HCT116 (cell line): ENCODE measurements at regions not wholly inside any gene's neighbourhood (a gene's known extent, or its start where the extent isn't known, plus 50 kb on each side); places are given as distances from the start of the nearest gene placed in this dataset.

Source experiments
- ATAC-seq: fragments of 200-7000 bp; cut with Tn5 transposase; 2 replicates; pipeline ENCODE4 v1.9.1; 2020; ENCODE audit warnings: mild to moderate bottlenecking, moderate library complexity
- BruUV-seq: library from RNA; stranded (reverse); fragments of 400-500 nt; replicated peaks from 2 replicates; lab custom pipeline; 2021; lab: Mats Ljungman, UMichigan
- CTCF ChIA-PET: fragments of 300-600 bp; sonication (Branson Sonifier 250); formaldehyde crosslinking; loops from one replicate; lab custom pipeline; 2021; ENCODE audit warnings: antibody characterized with exemption; lab: Charles Lee
- POLR2A ChIA-PET: fragments of 300-600, 350-600 bp; sonication (Branson Sonifier 250); formaldehyde crosslinking; loops from one replicate; lab custom pipeline; 2021; ENCODE audit warnings: antibody characterized with exemption; lab: Charles Lee
- RAD21 ChIA-PET, 2 experiments: fragments of 300-600 bp; sonication (Branson Sonifier 250); formaldehyde crosslinking; loops; one replicate each; lab custom pipeline; 2023; ENCODE audit warnings: low total read pairs in 2 of 2; ENCODE audit not compliant: uncharacterized antibody in 2 of 2, unreplicated experiment in 2 of 2, low non-redundant PET in 1 of 2; lab: Charles Lee
- DNase-seq: peaks from one replicate; pipeline ENCODE4 v3.0.0-alpha.2; 2010; ENCODE audit warnings: low read depth, low spot score
- H2AFZ ChIP-seq: fragments of 200-600 bp; shearing (Covaris generic), sonication (generic); 2 replicates; pipeline ENCODE4 v1.6.1; 2017; ENCODE audit warnings: low read depth, mixed run types, mixed read lengths, antibody characterized with exemption, low read length; ENCODE audit not compliant: poor library complexity, severe bottlenecking
- H3K27ac ChIP-seq: 2 replicates; pipeline ENCODE4 v1.5.1; 2012; ENCODE audit warnings: low read depth, low read length
- H3K27me3 ChIP-seq: fragments of 200-600 bp; sonication (generic); 2 replicates; pipeline ENCODE4 v1.6.1; 2016; ENCODE audit warnings: mixed run types, low read length, mixed read lengths; ENCODE audit not compliant: insufficient read depth
- H3K36me3 ChIP-seq, 2 experiments: fragments of 200-500 bp in 1 of 2; fragments of 200-600 bp in 1 of 2; sonication (Bioruptor generic) in 1 of 2; sonication (generic) in 1 of 2; 2 replicates each; pipeline versions ENCODE4 v1.5.1 to v1.6.1; 2014 to 2016; ENCODE audit warnings: low read length in 2 of 2, inconsistent platforms in 1 of 2, mixed read lengths in 1 of 2, mixed run types in 1 of 2; ENCODE audit not compliant: insufficient read depth in 2 of 2, control insufficient read depth in 1 of 2
- H3K4me1 ChIP-seq, 2 experiments: fragments of 200-600 bp in 1 of 2; sonication (generic) in 1 of 2; 2 replicates each; pipeline versions ENCODE4 v1.5.1 to v1.6.1; 2012 to 2017; ENCODE audit warnings: low read length in 2 of 2, inconsistent platforms in 1 of 2, mild to moderate bottlenecking in 1 of 2, mixed read lengths in 1 of 2, mixed run types in 1 of 2, moderate library complexity in 1 of 2; ENCODE audit not compliant: insufficient read depth in 2 of 2, control insufficient read depth in 1 of 2
- H3K4me2 ChIP-seq: fragments of 200-600 bp; sonication (generic); 2 replicates; pipeline ENCODE4 v1.6.1; 2017; ENCODE audit warnings: mixed run types, low read length, mixed read lengths
- H3K4me3 ChIP-seq, 2 experiments: fragments of 200-600 bp in 1 of 2; sonication (generic) in 1 of 2; replicated peaks in 1 of 2; 2 replicates each; pipeline ENCODE4 v1.5.1; 2011 to 2016; ENCODE audit warnings: low read length in 2 of 2, control low read depth in 1 of 2, low read depth in 1 of 2, mild to moderate bottlenecking in 1 of 2, mixed read lengths in 1 of 2, mixed run types in 1 of 2
- H3K79me2 ChIP-seq: fragments of 200-600 bp; sonication (generic); 2 replicates; pipeline ENCODE4 v1.6.1; 2017; ENCODE audit warnings: mild to moderate bottlenecking, mixed run types, low read length, moderate library complexity, mixed read lengths; ENCODE audit not compliant: insufficient read depth
- H3K9ac ChIP-seq: fragments of 200-600 bp; sonication (generic); 2 replicates; pipeline ENCODE4 v1.6.1; 2016; ENCODE audit warnings: low read length, mixed read lengths
- H3K9me2 ChIP-seq: fragments of 200-600 bp; sonication (generic), shearing (Covaris generic); 2 replicates; pipeline ENCODE4 v1.6.1; 2017; ENCODE audit warnings: mixed run types, mild to moderate bottlenecking, moderate library complexity; ENCODE audit not compliant: insufficient read depth
- H3K9me3 ChIP-seq, 2 experiments: fragments of 200-500 bp in 1 of 2; fragments of 200-600 bp in 1 of 2; sonication (Bioruptor generic) in 1 of 2; sonication (generic) in 1 of 2; 2 replicates each; pipeline ENCODE4 v1.6.1; 2014 to 2017; ENCODE audit warnings: low read length in 2 of 2, mixed read lengths in 2 of 2, inconsistent platforms in 1 of 2, low read depth in 1 of 2, mild to moderate bottlenecking in 1 of 2, mixed run types in 1 of 2, moderate library complexity in 1 of 2; ENCODE audit not compliant: control insufficient read depth in 1 of 2, insufficient read depth in 1 of 2
- H4K20me1 ChIP-seq: fragments of 200-600 bp; sonication (generic), shearing (Covaris generic); 2 replicates; pipeline ENCODE4 v1.6.1; 2017; ENCODE audit warnings: mixed run types, mild to moderate bottlenecking, moderate library complexity; ENCODE audit not compliant: insufficient read depth
- CBX3 ChIP-seq: IDR thresholded peaks from 2 replicates; pipeline ENCODE4 v1.6.1; 2012; ENCODE audit warnings: low read depth
- CEBPB ChIP-seq: IDR thresholded peaks from 2 replicates; pipeline ENCODE4 v1.6.1; 2012; ENCODE audit warnings: low read depth
- EGR1 ChIP-seq: IDR thresholded peaks from 2 replicates; pipeline ENCODE4 v1.6.1; 2012; ENCODE audit warnings: low read depth
- ELF1 ChIP-seq: IDR thresholded peaks from 2 replicates; pipeline ENCODE4 v1.6.1; 2012; ENCODE audit warnings: low read depth, borderline replicate concordance
- EZH2 ChIP-seq: fragments of 200-600 bp; sonication (generic); IDR thresholded peaks from 2 replicates; pipeline ENCODE4 v1.6.1; 2017; ENCODE audit warnings: antibody characterized with exemption, mixed run types
- EZH2phosphoT487 ChIP-seq: fragments of 200-600 bp; IDR thresholded peaks from 2 replicates; pipeline ENCODE4 v1.6.1; 2018; ENCODE audit warnings: antibody characterized with exemption, borderline replicate concordance
- JUND ChIP-seq: IDR thresholded peaks from 2 replicates; pipeline ENCODE4 v1.6.1; 2012
- POLR2A ChIP-seq: IDR thresholded peaks from 2 replicates; pipeline ENCODE4 v1.7.0; 2011; ENCODE audit warnings: borderline replicate concordance; ENCODE audit not compliant: insufficient read depth, insufficient read length; ENCODE audit errors: extremely low read depth
- POLR2AphosphoS5 ChIP-seq: IDR thresholded peaks from 2 replicates; pipeline ENCODE4 v1.6.1; 2011; ENCODE audit warnings: mild to moderate bottlenecking, low read depth, low read length, moderate library complexity
- SP1 ChIP-seq: IDR thresholded peaks from 2 replicates; pipeline ENCODE4 v1.6.1; 2012; ENCODE audit warnings: low read depth
- ZFX ChIP-seq: fragments of 450-650 bp; IDR thresholded peaks from 2 replicates; pipeline ENCODE4 v1.6.1; 2017
- ZNF274 ChIP-seq: fragments of 200-500 bp; sonication (Bioruptor generic); IDR thresholded peaks from 2 replicates; pipeline ENCODE4 v1.6.1; 2014; ENCODE audit warnings: mild to moderate bottlenecking, low read depth, low read length, inconsistent platforms
- intact Hi-C: fragments of 100-400 bp; cut with micrococcal nuclease; formaldehyde crosslinking; loops from 2 replicates; pipeline ENCODE4 v1.10.0; 2022
- TF ChIP-seq, protein P1 (sequence below): IDR thresholded peaks from 2 replicates; pipeline ENCODE4 v1.6.1; 2012
- TF ChIP-seq, protein P2 (sequence below), 3 experiments: fragments of 200-600 bp in 1 of 3; sonication (generic) in 1 of 3; IDR thresholded peaks in 2 of 3; conservative IDR thresholded peaks in 1 of 3; 2 replicates each; pipeline ENCODE4 v1.5.1; 2012 to 2017; ENCODE audit warnings: low read depth in 2 of 3, low read length in 2 of 3, antibody characterized with exemption in 1 of 3, borderline replicate concordance in 1 of 3, control low read depth in 1 of 3, mild to moderate bottlenecking in 1 of 3, mixed read lengths in 1 of 3, mixed run types in 1 of 3, moderate library complexity in 1 of 3; ENCODE audit not compliant: insufficient read depth in 1 of 3

GRCh38 chr1:98018074-98018473, 97.2 kb upstream of the DPYD start:
- ATAC-seq (no peak), DNase-seq (no peak)
- Histone ChIP-seq H3K27me3 (no peaks in the 10 kb centered on the region), H3K4me2 (no peak overlapping the region), H3K36me3 (no peaks in the 10 kb centered on the region), H3K27ac (no peak overlapping the region), H3K9ac (no peak overlapping the region), H3K79me2 (no peaks in the 10 kb centered on the region), H3K9me2 (no peaks in the 10 kb centered on the region), H4K20me1 (no peaks in the 10 kb centered on the region), H3K4me1 (no peaks in the 10 kb centered on the region), H3K4me3 (no peak overlapping the region), H3K9me3 (no peaks in the 10 kb centered on the region), H2AFZ (no peak overlapping the region)
- ChIA-PET POLR2A (no interaction called here), CTCF (no interaction called here), RAD21 (no interaction called here)
- no TSS peak for BruUV-seq
- no peak for TF ChIP-seq CEBPB
- TF ChIP-seq POLR2A = no peak
- no peak for TF ChIP-seq JUND
- no peak for TF ChIP-seq EGR1
- no peak for TF ChIP-seq ZFX
- TF ChIP-seq, protein P1, sequence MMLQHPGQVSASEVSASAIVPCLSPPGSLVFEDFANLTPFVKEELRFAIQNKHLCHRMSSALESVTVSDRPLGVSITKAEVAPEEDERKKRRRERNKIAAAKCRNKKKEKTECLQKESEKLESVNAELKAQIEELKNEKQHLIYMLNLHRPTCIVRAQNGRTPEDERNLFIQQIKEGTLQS = no peak
- intact Hi-C loops = no loop called here

DNA sequence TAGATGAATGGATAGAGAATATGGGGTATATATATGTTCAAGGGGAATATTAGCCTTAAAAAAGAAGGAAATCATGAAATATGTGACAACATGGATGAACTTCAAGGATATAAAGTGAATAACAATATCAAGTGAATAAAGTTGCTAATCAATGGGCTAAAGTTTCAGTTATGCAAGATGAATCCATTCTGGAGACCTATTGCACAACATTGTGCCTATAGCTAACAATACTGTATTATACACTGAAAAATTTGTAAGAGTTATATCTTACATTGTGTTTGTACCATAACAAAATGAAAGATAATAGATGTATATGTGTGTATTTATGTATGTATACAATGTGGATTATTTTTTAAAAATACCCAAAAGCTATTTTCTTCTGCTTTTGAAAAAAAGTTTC, 96.3 kb upstream of the DPYD start:
- Histone ChIP-seq H3K9me3 (no peaks in the 10 kb centered on the region), H3K4me1 (no peaks in the 10 kb centered on the region), H4K20me1 (no peaks in the 10 kb centered on the region), H3K79me2 (no peaks in the 10 kb centered on the region), H2AFZ (no peak overlapping the region)
- ATAC-seq = no peak
- POLR2A ChIA-PET = no interaction called here
- no peak for DNase-seq
- BruUV-seq = no TSS peak
- intact Hi-C loops = no loop called here
- TF ChIP-seq, protein P1 = no peak
- TF ChIP-seq, protein P2, sequence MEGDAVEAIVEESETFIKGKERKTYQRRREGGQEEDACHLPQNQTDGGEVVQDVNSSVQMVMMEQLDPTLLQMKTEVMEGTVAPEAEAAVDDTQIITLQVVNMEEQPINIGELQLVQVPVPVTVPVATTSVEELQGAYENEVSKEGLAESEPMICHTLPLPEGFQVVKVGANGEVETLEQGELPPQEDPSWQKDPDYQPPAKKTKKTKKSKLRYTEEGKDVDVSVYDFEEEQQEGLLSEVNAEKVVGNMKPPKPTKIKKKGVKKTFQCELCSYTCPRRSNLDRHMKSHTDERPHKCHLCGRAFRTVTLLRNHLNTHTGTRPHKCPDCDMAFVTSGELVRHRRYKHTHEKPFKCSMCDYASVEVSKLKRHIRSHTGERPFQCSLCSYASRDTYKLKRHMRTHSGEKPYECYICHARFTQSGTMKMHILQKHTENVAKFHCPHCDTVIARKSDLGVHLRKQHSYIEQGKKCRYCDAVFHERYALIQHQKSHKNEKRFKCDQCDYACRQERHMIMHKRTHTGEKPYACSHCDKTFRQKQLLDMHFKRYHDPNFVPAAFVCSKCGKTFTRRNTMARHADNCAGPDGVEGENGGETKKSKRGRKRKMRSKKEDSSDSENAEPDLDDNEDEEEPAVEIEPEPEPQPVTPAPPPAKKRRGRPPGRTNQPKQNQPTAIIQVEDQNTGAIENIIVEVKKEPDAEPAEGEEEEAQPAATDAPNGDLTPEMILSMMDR (IDR thresholded peaks at IDR 0.05 in 2 of 3, conservative IDR thresholded peaks at IDR 0.05 in 1 of 3; ENCODE audit: borderline replicate concordance in 1 of 3, insufficient read depth in 1 of 3, low read depth in 2 of 3, low read length in 2 of 3) = no peak
- no peak for TF ChIP-seq ZNF274
- no peak for TF ChIP-seq POLR2AphosphoS5
- no peak for TF ChIP-seq EZH2
- TF ChIP-seq ELF1 = no peak
- TF ChIP-seq CEBPB = no peak
- no peak for TF ChIP-seq EZH2phosphoT487
- TF ChIP-seq ZFX = no peak
- no peak for TF ChIP-seq CBX3
- no peak for TF ChIP-seq SP1
- TF ChIP-seq, all 23 proteins: peak for 0
- Histone ChIP-seq H3K9ac (no peak overlapping the region), H3K27ac (no peak overlapping the region), H3K9me2 (no peaks in the 10 kb centered on the region), H3K36me3 (no peaks in the 10 kb centered on the region), H3K4me2 (no peak overlapping the region), H3K4me3 (no peak overlapping the region), H3K27me3 (no peaks in the 10 kb centered on the region)
- ChIA-PET RAD21 (no interaction called here), CTCF (interaction anchor here (0.6 kb wide), 1 partner anchor 8 kb away, joined by 3 read pairs; no protein-coding TSS in a partner anchor)
